Loucy (cell line): ENCODE measurements at regions not wholly inside any gene's neighbourhood (a gene's known extent, or its start where the extent isn't known, plus 50 kb on each side); places are given as distances from the start of the nearest gene placed in this dataset.

Source experiments
- H2AFZ ChIP-seq: fragments of 200-600 bp; sonication (generic); 2 replicates; pipeline ENCODE4 v1.6.0; 2016; ENCODE audit warnings: antibody characterized with exemption, mild to moderate bottlenecking, low read length, moderate library complexity
- H3F3A ChIP-seq: fragments of 200-600 bp; 2 replicates; pipeline ENCODE4 v1.6.0; 2016; ENCODE audit warnings: antibody characterized with exemption, low read depth, mild to moderate bottlenecking
- H3K27me3 ChIP-seq: fragments of 200-600 bp; sonication (generic); 2 replicates; pipeline ENCODE4 v1.6.1; 2014; ENCODE audit warnings: low read length, mild to moderate bottlenecking; ENCODE audit not compliant: insufficient read depth, poor library complexity, severe bottlenecking
- H3K36me3 ChIP-seq: fragments of 200-600 bp; sonication (generic); 2 replicates; pipeline ENCODE4 v1.6.1; 2016; ENCODE audit warnings: low read length; ENCODE audit not compliant: insufficient read depth
- H3K4me1 ChIP-seq: fragments of 200-600 bp; sonication (generic); 2 replicates; pipeline ENCODE4 v1.5.1; 2014; ENCODE audit warnings: low read length, mild to moderate bottlenecking; ENCODE audit not compliant: insufficient read depth, poor library complexity, severe bottlenecking
- H3K4me2 ChIP-seq: fragments of 200-600 bp; sonication (generic); 2 replicates; pipeline ENCODE4 v1.6.0; 2014; ENCODE audit warnings: antibody characterized with exemption, low read length, low read depth, mild to moderate bottlenecking; ENCODE audit not compliant: poor library complexity, severe bottlenecking
- H3K4me3 ChIP-seq: fragments of 200-600 bp; sonication (generic); 2 replicates; pipeline ENCODE4 v1.5.1; 2014; ENCODE audit warnings: low read length, mild to moderate bottlenecking, mixed read lengths; ENCODE audit not compliant: poor library complexity, severe bottlenecking
- H3K79me2 ChIP-seq: fragments of 200-600 bp; sonication (generic); 2 replicates; pipeline ENCODE4 v1.6.1; 2014; ENCODE audit warnings: low read length; ENCODE audit not compliant: insufficient read depth
- H3K9ac ChIP-seq: fragments of 200-600 bp; sonication (generic); 2 replicates; pipeline ENCODE4 v1.6.0; 2014; ENCODE audit warnings: mild to moderate bottlenecking, low read depth, low read length, moderate library complexity; ENCODE audit not compliant: poor library complexity, severe bottlenecking
- H3K9me2 ChIP-seq: fragments of 200-600 bp; sonication (generic); replicated peaks from 2 replicates; pipeline ENCODE4 v1.6.1; 2016; ENCODE audit warnings: low read depth, low read length, mixed read lengths
- H3K9me3 ChIP-seq: fragments of 200-600 bp; sonication (generic); 2 replicates; pipeline ENCODE4 v1.6.1; 2014; ENCODE audit warnings: mild to moderate bottlenecking, antibody characterized with exemption, low read length, low read depth; ENCODE audit not compliant: insufficient read depth
- H4K20me1 ChIP-seq: fragments of 200-600 bp; sonication (generic); 2 replicates; pipeline ENCODE4 v1.6.0; 2014; ENCODE audit warnings: antibody characterized with exemption, low read length, mild to moderate bottlenecking; ENCODE audit not compliant: insufficient read depth, poor library complexity, severe bottlenecking
- EZH2phosphoT487 ChIP-seq: fragments of 200-600 bp; IDR thresholded peaks from 2 replicates; pipeline ENCODE4 v1.6.1; 2018; ENCODE audit warnings: antibody characterized with exemption, mild to moderate bottlenecking, moderate library complexity, borderline replicate concordance
- TF ChIP-seq, protein P1 (sequence below): fragments of 200-600 bp; sonication (generic); conservative IDR thresholded peaks from 2 replicates; pipeline ENCODE4 v1.5.1; 2014; ENCODE audit warnings: mild to moderate bottlenecking, antibody characterized with exemption, low read length

DNA sequence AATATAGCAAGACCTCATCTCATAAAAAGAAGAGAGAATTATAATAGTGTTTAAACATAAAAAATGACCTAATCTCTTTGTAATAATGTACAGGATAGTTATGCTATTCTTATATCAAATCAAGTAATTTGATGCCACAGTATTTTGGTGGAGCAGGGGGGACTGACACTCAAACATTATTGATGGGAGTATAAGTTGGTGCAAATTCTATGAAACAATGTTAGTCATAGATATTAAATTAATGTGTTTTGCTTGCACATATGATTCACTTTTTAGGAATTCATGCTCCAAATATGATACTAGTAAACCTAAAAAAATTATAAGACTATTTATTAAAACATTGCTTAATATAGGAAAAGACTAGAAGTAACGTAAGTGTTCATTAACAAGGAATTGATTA lies 256.1 kb upstream of the SYT4 start:
- 0 out of 2 replicates have a peak, but pooled peaks cover 4% of the 10 kb centered on the region for H3K9me2 ChIP-seq
- no peaks in the 10 kb centered on the region for H3F3A ChIP-seq
- no peaks in the 10 kb centered on the region for H3K27me3 ChIP-seq
- H2AFZ ChIP-seq = no peak overlapping the region
- H3K79me2 ChIP-seq = no peaks in the 10 kb centered on the region
- H3K4me3 ChIP-seq = no peak overlapping the region
- no peaks in the 10 kb centered on the region for H3K36me3 ChIP-seq
- TF ChIP-seq, protein P1, sequence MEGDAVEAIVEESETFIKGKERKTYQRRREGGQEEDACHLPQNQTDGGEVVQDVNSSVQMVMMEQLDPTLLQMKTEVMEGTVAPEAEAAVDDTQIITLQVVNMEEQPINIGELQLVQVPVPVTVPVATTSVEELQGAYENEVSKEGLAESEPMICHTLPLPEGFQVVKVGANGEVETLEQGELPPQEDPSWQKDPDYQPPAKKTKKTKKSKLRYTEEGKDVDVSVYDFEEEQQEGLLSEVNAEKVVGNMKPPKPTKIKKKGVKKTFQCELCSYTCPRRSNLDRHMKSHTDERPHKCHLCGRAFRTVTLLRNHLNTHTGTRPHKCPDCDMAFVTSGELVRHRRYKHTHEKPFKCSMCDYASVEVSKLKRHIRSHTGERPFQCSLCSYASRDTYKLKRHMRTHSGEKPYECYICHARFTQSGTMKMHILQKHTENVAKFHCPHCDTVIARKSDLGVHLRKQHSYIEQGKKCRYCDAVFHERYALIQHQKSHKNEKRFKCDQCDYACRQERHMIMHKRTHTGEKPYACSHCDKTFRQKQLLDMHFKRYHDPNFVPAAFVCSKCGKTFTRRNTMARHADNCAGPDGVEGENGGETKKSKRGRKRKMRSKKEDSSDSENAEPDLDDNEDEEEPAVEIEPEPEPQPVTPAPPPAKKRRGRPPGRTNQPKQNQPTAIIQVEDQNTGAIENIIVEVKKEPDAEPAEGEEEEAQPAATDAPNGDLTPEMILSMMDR = no peak
- no peaks in the 10 kb centered on the region for H3K9me3 ChIP-seq
- no peak overlapping the region for H3K9ac ChIP-seq
- no peak overlapping the region for H3K4me2 ChIP-seq
- H4K20me1 ChIP-seq = no peaks in the 10 kb centered on the region
- H3K4me1 ChIP-seq = no peaks in the 10 kb centered on the region

DNA sequence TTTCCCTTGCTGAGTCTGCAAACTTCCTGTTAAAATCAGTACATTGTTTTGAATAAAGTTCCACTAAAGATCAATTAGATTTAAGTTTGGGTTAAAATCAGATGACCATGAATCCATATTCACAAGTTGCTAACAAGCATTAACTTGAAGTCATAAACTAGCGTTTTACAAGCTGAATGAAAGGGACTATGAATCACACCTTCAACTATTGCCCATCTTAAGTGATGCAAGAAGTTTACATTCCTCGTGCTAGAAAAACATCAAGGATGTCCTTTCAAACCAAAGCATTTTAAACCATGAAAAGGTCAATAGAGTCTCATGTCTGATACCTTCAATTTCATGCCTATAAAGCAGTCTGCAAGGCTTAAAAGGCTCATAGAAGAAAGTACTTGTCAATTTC lies 257.2 kb upstream of the SYT4 start:
- no peak overlapping the region for H2AFZ ChIP-seq
- H3K27me3 ChIP-seq = no peaks in the 10 kb centered on the region
- H3K9me3 ChIP-seq = no peaks in the 10 kb centered on the region
- H3K9ac ChIP-seq = no peak overlapping the region
- no peak overlapping the region for H3K4me2 ChIP-seq
- TF ChIP-seq EZH2phosphoT487 = no peak
- TF ChIP-seq, protein P1 = no peak
- no peaks in the 10 kb centered on the region for H3K79me2 ChIP-seq
- H3K4me1 ChIP-seq = no peaks in the 10 kb centered on the region
- 0 out of 2 replicates have a peak, but pooled peaks cover 4% of the 10 kb centered on the region for H3K9me2 ChIP-seq
- no peak overlapping the region for H3K4me3 ChIP-seq
- H3K36me3 ChIP-seq = no peaks in the 10 kb centered on the region
- H3F3A ChIP-seq = no peaks in the 10 kb centered on the region
- H4K20me1 ChIP-seq = no peaks in the 10 kb centered on the region

DNA sequence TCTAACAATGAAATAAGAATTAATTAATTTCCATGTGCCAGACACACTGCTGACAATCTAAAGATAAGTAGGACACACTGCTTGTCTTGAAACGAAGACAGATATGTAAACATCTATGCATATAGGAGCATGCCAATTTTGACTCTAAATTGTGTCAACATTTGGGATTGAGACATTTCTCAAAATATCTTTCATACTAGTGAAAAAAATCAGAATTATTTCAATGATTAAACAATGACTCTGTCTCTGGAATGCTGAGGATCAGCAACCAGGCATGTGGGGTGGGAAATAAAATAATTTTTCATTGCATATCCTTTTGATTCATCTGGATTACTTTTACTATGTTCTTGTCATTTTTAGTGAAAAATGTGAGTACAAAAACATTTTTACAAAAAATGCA lies 262.6 kb upstream of the SYT4 start:
- Histone ChIP-seq H3K4me1 (no peaks in the 10 kb centered on the region), H3K4me2 (no peak overlapping the region), H2AFZ (no peak overlapping the region), H3K9me3 (no peaks in the 10 kb centered on the region), H4K20me1 (no peaks in the 10 kb centered on the region), H3F3A (no peaks in the 10 kb centered on the region), H3K79me2 (no peaks in the 10 kb centered on the region), H3K9me2 (0 out of 2 replicates have a peak, but pooled peaks cover 4% of the 10 kb centered on the region), H3K9ac (no peak overlapping the region), H3K4me3 (no peak overlapping the region), H3K36me3 (no peaks in the 10 kb centered on the region), H3K27me3 (no peaks in the 10 kb centered on the region)
- no peak for TF ChIP-seq EZH2phosphoT487
- TF ChIP-seq, protein P1 = no peak
